Stimulated activated CD4-positive, alpha-beta T cell treated with anti-CD3 and anti-CD28 coated beads, Interleukin-4, amount 100 ng/mL, for 48 hours (primary cell): ENCODE measurements at regions not wholly inside any gene's neighbourhood (a gene's known extent, or its start where the extent isn't known, plus 50 kb on each side); places are given as distances from the start of the nearest gene placed in this dataset.

Source experiments
- DNase-seq, 2 donors: peaks; one replicate each; pipeline ENCODE4 v3.0.0-alpha.2; 2020; ENCODE audit warnings: low read depth in 2 of 2

GRCh38 chr10:85213493-85213892 lies 885.1 kb downstream of the CCSER2 start:
- no peak for DNase-seq

- DNase-seq: no peak
Measured at GRCh38 chr10:85222300-85222699, 893.9 kb downstream of the CCSER2 start.

DNA sequence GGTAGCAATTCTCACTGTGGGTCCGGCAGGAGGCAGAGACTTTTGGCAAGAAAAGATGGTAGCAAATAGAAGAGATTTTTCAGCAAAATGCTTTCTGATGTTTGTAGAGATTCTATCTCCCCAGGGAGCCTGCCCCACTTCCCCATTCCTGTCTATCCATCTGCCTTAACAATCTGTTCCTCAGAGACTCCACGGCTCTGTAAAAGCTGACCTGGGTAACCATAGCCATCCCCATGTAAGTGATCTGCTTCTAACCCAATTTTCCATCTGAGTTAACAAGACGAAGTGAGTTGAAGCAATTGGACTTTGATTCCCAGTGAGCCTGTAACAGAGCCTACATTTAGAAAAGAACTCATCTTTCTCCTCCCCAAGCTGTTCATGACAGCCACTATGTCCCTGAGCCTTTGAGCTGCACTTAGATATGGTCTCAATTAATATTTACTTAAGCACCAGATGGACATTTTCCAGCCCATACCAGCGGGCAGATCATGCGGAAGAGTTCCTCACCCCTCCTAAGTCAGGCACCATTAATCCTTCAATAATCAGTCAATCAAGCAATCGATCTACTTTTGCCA lies 896.1 kb downstream of the CCSER2 start:
- DNase-seq: no peak

DNA sequence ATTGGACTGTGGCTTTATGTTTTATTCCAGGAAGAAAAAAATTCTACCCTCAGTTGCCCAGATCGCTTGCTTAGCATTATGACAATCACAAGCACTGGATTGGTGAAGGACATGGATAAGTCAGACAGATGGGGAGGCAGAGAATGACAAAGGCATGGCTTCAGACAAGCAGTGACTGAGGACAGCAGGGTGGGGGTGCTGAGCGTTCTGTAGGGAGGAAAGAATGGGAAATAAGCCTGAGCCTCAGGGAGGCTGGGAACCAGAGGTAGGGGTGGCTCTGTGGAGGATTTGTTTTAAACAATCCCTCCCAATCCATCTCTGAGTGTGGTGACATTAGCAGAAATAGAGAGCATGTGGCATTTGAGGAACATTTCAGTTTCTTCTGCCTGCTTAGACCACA lies 896.9 kb downstream of the CCSER2 start:
- no peak for DNase-seq

- DNase-seq: no peak
Measured at GRCh38 chr10:85226596-85226995, 898.2 kb downstream of the CCSER2 start.

- no peak for DNase-seq
Measured at GRCh38 chr10:85228726-85229125, 900.3 kb downstream of the CCSER2 start.

DNA sequence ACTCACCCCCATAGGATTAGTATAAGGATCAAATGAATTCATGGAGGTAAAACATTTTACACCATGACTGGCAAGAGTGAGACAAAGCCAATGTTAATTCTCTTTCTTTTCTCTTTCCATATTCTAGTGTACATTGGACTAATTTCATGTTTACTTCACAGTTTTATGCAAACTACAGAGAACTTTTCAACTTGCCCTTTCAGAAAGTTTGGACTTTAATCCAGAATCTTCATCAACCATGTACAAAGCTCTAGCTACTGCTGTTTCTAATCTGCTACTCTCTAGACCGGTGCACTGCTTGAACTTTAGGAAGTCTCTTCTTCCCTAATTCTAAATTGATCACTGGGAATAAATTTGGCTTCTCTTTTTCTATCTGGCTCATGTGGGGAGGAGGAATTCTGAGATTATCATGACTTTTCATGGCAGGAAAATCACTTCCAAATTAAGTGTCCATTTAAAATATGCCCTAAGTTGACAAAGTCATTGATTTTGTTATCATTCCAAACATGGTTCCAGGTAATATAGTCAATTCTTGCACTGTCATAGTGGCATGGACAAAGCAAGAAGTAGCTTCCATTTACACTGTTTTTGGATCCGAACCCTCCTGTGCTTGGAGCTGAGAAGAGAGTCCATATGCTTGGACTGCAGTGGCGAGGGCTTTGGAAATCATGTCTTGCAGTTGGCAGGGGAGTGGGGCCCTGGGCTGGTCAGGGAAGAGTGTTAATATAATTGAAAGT lies 903.3 kb downstream of the CCSER2 start:
- no peak for DNase-seq

GRCh38 chr10:85235258-85235657 lies 906.9 kb downstream of the CCSER2 start:
- no peak for DNase-seq

- no peak for DNase-seq
Measured at GRCh38 chr10:85238676-85239075, 910.3 kb downstream of the CCSER2 start.

DNA sequence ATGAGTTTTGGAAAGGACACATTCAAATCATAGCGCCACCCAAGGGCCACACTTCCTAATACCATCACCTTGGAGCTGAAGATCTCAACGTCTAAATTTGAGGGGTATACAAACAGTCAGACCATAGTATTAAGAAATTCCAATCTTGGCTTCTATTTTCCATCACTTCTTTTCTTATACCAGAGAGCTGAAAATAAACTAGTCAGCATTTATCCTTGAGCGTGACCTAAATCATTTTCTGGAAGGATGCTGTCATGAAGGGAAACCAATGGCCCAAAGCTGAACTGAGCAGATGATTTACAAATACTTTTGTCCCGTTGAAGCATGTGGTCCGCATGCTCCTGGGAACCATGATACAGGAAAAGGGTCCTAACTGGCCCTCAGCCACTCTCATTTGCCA lies 921.9 kb downstream of the CCSER2 start:
- DNase-seq: no peak

- no peak for DNase-seq
Measured at GRCh38 chr10:85256481-85256880, 928.1 kb downstream of the CCSER2 start.

DNA sequence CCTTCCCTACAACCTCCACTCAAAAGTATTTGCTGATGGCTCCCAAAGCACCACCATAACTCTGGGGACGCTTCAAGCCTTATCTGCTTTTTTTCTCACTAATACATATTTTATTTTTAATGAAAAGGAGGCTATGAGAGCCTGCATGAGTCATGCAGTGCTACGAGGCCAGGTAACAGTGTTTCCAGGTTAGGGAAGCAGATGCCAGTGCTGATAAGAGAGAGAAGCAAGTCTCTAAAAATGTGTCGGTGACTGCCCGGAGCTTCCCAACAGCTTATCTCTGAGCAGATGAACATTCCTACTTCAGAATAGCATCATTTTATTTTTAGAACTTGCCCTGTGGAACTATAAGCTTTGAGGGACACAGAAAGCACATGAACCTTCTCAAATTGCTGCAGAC lies 931.5 kb downstream of the CCSER2 start:
- no peak for DNase-seq

DNA sequence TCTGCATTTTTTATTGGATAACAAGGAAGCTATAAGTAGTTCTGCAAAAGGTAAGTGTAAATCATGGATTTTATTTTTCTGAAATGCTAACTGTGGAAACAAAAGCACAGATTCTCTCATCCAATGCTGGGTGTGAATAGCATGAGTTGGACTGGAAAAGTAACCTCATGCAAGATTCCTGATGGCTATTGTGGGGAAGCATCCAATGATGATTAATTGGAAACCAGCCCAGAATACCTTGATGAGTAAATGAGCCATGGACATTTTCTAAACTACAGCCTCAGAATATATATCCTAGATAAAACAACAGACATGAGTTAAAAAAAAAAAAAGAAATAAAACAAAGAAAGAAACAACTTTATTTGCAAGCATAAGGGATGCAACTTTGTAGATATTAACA lies 934.6 kb downstream of the CCSER2 start:
- no peak for DNase-seq

- no peak for DNase-seq
Measured at GRCh38 chr10:85265121-85265520, 936.7 kb downstream of the CCSER2 start.

DNA sequence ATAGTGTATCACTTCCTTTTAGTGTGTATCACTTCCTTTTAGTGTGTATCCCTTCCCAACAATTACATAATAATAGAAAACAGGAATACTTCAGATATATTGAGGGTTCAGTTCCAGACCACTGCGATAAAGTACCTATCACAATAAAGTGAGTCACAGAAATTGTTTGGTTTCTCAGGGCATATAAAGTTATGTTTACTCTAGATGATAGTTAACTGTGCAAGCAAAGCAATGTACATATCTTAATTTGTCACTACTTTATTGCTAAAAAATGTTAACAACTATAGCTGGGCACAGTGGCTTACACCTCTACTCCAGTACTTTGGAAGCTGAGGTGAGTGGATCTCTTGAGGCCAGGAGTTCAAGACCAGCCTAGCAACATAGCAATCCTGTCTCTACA lies 938.4 kb downstream of the CCSER2 start:
- no peak for DNase-seq

DNA sequence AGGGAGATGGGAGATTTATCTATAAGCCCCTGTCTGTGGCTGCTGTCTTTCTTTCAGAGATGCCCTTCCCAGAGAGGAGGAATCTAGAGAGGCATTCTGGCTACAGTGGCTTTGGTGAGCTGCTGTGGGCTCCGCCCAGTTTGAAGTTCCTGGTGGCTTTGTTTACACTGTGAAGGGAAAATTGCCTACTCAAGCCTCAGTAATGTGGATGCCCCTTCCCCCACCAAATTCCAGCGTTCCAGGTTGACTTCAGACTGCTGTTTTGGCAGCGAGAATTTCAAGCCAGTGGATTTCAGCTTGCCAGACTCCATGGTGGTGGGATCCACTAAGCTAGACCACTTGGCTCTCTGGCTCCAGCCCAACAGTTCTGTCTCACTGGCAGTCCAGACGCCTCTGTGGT lies 951.6 kb downstream of the CCSER2 start:
- DNase-seq: no peak

DNA sequence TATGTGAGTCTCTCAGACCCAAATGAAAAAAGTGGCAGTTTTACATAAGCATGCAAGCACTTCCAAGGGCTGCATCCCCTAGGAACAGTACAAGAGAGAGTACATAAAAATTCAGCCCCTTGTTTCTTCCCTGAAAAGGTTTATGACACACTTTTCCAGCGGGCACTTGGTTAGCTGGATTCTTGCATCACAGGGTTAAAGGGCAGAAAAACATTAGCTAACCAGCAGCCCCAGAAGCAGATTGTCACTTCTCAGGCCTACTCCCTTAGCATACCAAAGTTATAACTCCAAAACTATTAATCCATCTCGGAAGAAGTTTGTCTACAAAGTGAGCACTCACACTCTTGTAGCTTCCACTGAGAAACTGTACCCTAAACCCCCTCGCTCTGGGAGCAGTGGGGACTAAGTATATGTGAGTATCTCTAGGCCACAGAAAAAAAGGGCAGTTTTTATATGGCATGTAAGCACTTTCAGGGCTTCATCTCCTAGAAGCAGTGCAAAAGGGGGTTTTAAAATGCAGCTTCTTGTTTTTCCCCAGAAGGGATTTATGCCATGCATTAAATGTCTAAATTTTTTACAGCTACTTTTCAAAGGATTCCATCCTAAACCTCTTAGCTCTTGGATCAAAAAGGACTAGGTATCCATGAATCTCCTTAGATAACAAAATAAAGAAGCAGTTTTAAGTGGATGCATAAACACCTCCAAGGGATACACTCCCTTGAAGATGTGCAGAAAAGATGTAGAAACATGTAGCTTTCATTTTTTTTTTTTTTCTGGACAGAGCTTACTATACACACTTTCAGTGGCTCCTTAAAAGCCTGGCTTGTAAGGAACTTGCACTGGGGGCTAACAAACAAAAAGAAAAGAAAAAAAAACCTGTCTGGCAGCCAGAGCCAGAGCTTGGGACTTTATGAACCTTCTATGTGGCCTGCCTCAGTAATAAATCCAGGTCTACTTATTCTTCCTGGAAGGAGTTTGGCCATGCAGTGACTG lies 956.7 kb downstream of the CCSER2 start:
- DNase-seq: no peak

GRCh38 chr10:85293483-85293882 lies 965.1 kb downstream of the CCSER2 start:
- DNase-seq: no peak

GRCh38 chr10:85311613-85312337 lies 983.4 kb downstream of the CCSER2 start:
- no peak for DNase-seq

DNA sequence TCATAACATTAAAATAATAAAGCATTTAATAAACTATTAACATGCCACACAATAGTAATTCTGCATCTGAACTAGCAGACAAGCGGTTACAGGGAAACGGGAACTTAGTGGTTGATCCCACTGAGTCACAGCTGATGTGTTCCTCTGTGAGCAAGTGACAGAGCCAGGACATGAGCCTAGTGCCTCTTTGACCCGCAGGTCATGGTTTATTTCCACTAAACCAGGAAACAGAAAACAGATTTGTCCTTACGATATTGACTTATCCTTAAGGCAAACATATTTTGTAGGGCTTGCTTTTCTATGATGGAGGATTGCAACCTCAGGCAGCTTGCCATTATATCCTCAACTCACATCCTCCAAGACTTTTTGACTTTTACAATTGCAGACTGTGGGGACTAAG lies 987.3 kb downstream of the CCSER2 start:
- DNase-seq: no peak

DNA sequence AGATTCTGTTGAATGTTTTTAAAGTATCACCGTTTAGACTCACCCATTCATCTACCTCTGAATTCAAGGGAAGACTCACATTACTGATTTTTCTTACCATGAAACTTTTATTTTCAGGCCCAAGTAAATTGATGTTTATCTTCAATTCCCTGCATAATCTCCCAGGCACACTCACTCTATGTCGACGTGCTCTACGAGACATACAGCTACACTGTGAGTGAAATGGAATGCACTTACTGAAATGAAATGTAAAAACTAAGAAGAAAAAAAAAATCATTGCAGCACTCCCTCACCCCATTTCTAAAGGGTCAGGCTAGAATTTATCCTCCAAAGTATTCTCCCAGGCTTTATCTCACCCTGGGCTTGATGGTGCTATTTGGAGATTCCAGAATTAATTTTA lies 987.9 kb downstream of the CCSER2 start:
- no peak for DNase-seq

GRCh38 chr10:85317827-85318226 lies 989.4 kb downstream of the CCSER2 start:
- no peak for DNase-seq
